Pancreas (tissue), 10 donors: ENCODE measurements at regions not wholly inside any gene's neighbourhood (a gene's known extent, or its start where the extent isn't known, plus 50 kb on each side); places are given as distances from the start of the nearest gene placed in this dataset.
A peak's percentile ranks its signal among the peaks of the same experiment; 100 is the strongest.

Experiments used
- ATAC-seq, 4 donors: fragments of 200-7000 bp; cut with Tn5 transposase; one replicate each; pipeline versions ENCODE4 v1.8.0 to v1.9.1; 2020; ENCODE audit warnings: mild to moderate bottlenecking in 4 of 4, moderate library complexity in 4 of 4
- DNase-seq, 6 donors: peaks; one replicate each; pipeline ENCODE4 v3.0.0-alpha.2; 2020
- FAIRE-seq: peaks from 2 replicates; lab custom pipeline; 2012; peaks lifted over from hg19 to GRCh38; lab: Jason Lieb, UNC
- H3K27ac ChIP-seq, 4 donors: fragments of 200-600 bp; sonication (generic); 1 replicate in 3 of 4; 2 replicates in 1 of 4; pipeline versions ENCODE4 v1.5.0 to v1.8.0; 2020
- H3K27me3 ChIP-seq, 4 donors: fragments of 200-600 bp; one replicate each; pipeline ENCODE4 v1.8.0; 2021
- H3K36me3 ChIP-seq, 3 donors: fragments of 200-600 bp; sonication (generic) in 1 of 3; one replicate each; pipeline versions ENCODE4 v1.5.0 to v1.8.0; 2020 to 2021
- H3K4me1 ChIP-seq, 3 donors: fragments of 200-600 bp; one replicate each; pipeline ENCODE4 v1.8.0; 2021
- H3K4me3 ChIP-seq, 4 donors: fragments of 200-600 bp; sonication (generic) in 2 of 4; one replicate each; pipeline versions ENCODE4 v1.5.0 to v1.8.0; 2020 to 2021
- H3K9me3 ChIP-seq, 4 donors: fragments of 200-600 bp; one replicate each; pipeline ENCODE4 v1.8.0; 2021
- WGBS, 2 donors: extraction: QIAGEN DNeasy Blood & Tissue Kit; methylation state at CpG; one replicate each; pipeline ENCODE4 v1.1.7; 2013; 5-methylcytosine and 5-hydroxymethylcytosine counted together
- intact Hi-C, 3 donors: fragments of 100-400 bp; cut with DNase I; formaldehyde crosslinking; loops; one replicate each; pipeline versions ENCODE4 v1.11.1 to v1.14.2; 2022
- TF ChIP-seq, protein P1 (sequence below), 4 donors: fragments of 200-600 bp; sonication (generic) in 3 of 4; IDR thresholded peaks; one replicate each; pipeline versions ENCODE4 v1.5.0 to v1.8.0; 2021; ENCODE audit warnings: antibody characterized with exemption in 4 of 4
- donor health status: healthy with polysubstance abuse.
- donor health status: DM: no; HTN: no; CAD: no; lungs with moderate emphysema.
- donor health status: DM: no; HTN: no; CAD: no.
- donor health status: control.
- donor health status: control.
- donor health status: Bipolar disorder and iron deficiency.
- donor health status: DM: yes; HTN: yes; CAD: no.
- donor health status: DM: no; HTN: no; CAD: no.
- donor health status: DM: no; HTN: no; CAD: no.
- donor health status: DM: yes; HTN: yes; CAD: no.

- no peak for FAIRE-seq
- intact Hi-C loops: no loop called here
- no peaks in the 10 kb centered on the region for H3K9me3 ChIP-seq
Observed at GRCh38 chr6:163655217-163656121, 241.0 kb downstream of the QKI start.

GRCh38 chr6:163651915-163652668 is 237.6 kb downstream of the QKI start:
- H3K4me1 ChIP-seq: no peaks in the 10 kb centered on the region
- H3K27ac ChIP-seq: no peak overlapping the region
- intact Hi-C loops: no loop called here
- H3K9me3 ChIP-seq: no peaks in the 10 kb centered on the region
- FAIRE-seq (no peak), DNase-seq (no peak), ATAC-seq (peak in 2 of 4 donors; percentile 21 to 70)
- no peak overlapping the region for H3K4me3 ChIP-seq
- TF ChIP-seq, protein P1, sequence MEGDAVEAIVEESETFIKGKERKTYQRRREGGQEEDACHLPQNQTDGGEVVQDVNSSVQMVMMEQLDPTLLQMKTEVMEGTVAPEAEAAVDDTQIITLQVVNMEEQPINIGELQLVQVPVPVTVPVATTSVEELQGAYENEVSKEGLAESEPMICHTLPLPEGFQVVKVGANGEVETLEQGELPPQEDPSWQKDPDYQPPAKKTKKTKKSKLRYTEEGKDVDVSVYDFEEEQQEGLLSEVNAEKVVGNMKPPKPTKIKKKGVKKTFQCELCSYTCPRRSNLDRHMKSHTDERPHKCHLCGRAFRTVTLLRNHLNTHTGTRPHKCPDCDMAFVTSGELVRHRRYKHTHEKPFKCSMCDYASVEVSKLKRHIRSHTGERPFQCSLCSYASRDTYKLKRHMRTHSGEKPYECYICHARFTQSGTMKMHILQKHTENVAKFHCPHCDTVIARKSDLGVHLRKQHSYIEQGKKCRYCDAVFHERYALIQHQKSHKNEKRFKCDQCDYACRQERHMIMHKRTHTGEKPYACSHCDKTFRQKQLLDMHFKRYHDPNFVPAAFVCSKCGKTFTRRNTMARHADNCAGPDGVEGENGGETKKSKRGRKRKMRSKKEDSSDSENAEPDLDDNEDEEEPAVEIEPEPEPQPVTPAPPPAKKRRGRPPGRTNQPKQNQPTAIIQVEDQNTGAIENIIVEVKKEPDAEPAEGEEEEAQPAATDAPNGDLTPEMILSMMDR (IDR thresholded peaks at IDR 0.05): no peak
- WGBS, 2 donors: 76 to 84% methylated on average over 7 of the region's 7 CpGs
- H3K27me3 ChIP-seq: no peaks in the 10 kb centered on the region
- H3K36me3 ChIP-seq: no peaks in the 10 kb centered on the region

More at GRCh38 chr6:163655217-163656121, 241.0 kb downstream of the QKI start:
- H3K4me1 ChIP-seq: no peaks in the 10 kb centered on the region
- H3K4me3 ChIP-seq: no peak overlapping the region
- ATAC-seq (no peak), DNase-seq (no peak)
- no peak overlapping the region for H3K27ac ChIP-seq
- TF ChIP-seq, protein P1 (IDR thresholded peaks at IDR 0.05): no peak
- WGBS, 2 donors: 76% methylated on average over 7 of the region's 7 CpGs
- H3K36me3 ChIP-seq: no peaks in the 10 kb centered on the region
- H3K27me3 ChIP-seq: no peaks in the 10 kb centered on the region

GRCh38 chr6:163651426-163651825 is 236.9 kb downstream of the QKI start:
- TF ChIP-seq, protein P1 (IDR thresholded peaks at IDR 0.05): no peak
- Histone ChIP-seq H3K27ac (no peak overlapping the region), H3K27me3 (no peaks in the 10 kb centered on the region), H3K9me3 (no peaks in the 10 kb centered on the region), H3K4me1 (no peaks in the 10 kb centered on the region), H3K36me3 (no peaks in the 10 kb centered on the region), H3K4me3 (no peak overlapping the region)
- 83 to 94% methylated on average over 3 of the region's 3 CpGs for WGBS, 2 donors
- intact Hi-C loops: no loop called here
- ATAC-seq (no peak), FAIRE-seq (no peak), DNase-seq (no peak)

- FAIRE-seq: no peak
- no peak for ATAC-seq
- no peaks in the 10 kb centered on the region for H3K36me3 ChIP-seq
- DNase-seq: no peak
- intact Hi-C loops: no loop called here
- no peak overlapping the region for H3K27ac ChIP-seq
- H3K4me3 ChIP-seq: no peak overlapping the region
- TF ChIP-seq, protein P1 (IDR thresholded peaks at IDR 0.05): no peak
- H3K4me1 ChIP-seq: no peaks in the 10 kb centered on the region
- H3K27me3 ChIP-seq: no peaks in the 10 kb centered on the region
- H3K9me3 ChIP-seq: no peaks in the 10 kb centered on the region
- 72 to 85% methylated on average over 8 of the region's 8 CpGs for WGBS, 2 donors
Observed at GRCh38 chr6:163648868-163649267, 234.3 kb downstream of the QKI start.
